Keratinocyte (primary cell): ENCODE measurements at regions not wholly inside any gene's neighbourhood (a gene's known extent, or its start where the extent isn't known, plus 50 kb on each side); places are given as distances from the start of the nearest gene placed in this dataset.

Experiments used
- DNase-seq: peaks from one replicate; pipeline ENCODE4 v3.0.0-alpha.2; 2011; ENCODE audit warnings: low read depth, missing footprints, low spot score
- FAIRE-seq: peaks from 2 replicates; lab custom pipeline; 2011; peaks lifted over from hg19 to GRCh38; lab: Jason Lieb, UNC
- H2AFZ ChIP-seq: 2 replicates; pipeline ENCODE4 v1.6.0; 2012; ENCODE audit warnings: low read length, control low read depth, inconsistent platforms; ENCODE audit not compliant: control insufficient read depth
- H3K27ac ChIP-seq: 2 replicates; pipeline ENCODE4 v1.5.1; 2011; ENCODE audit warnings: low read length; ENCODE audit not compliant: control insufficient read depth, insufficient read depth
- H3K27me3 ChIP-seq: 3 replicates; pipeline ENCODE4 v1.6.0; 2011; ENCODE audit warnings: low read length; ENCODE audit not compliant: control insufficient read depth, insufficient read depth; ENCODE audit errors: extremely low read depth
- H3K36me3 ChIP-seq, 2 experiments: 2 replicates in 1 of 2; 3 replicates in 1 of 2; pipeline ENCODE4 v1.5.1; 2011; ENCODE audit warnings: low read length in 2 of 2, mild to moderate bottlenecking in 1 of 2; ENCODE audit not compliant: control insufficient read depth in 2 of 2, insufficient read depth in 2 of 2; ENCODE audit errors: extremely low read depth in 1 of 2
- H3K4me1 ChIP-seq: 3 replicates; pipeline ENCODE4 v1.5.1; 2011; ENCODE audit warnings: low read length; ENCODE audit not compliant: control insufficient read depth, insufficient read depth; ENCODE audit errors: extremely low read depth
- H3K4me2 ChIP-seq: 3 replicates; pipeline ENCODE4 v1.6.0; 2011; ENCODE audit warnings: low read depth, low read length; ENCODE audit not compliant: control insufficient read depth, insufficient read depth; ENCODE audit errors: extremely low read depth
- H3K4me3 ChIP-seq, 3 experiments: fragments of 200-600 bp in 1 of 3; sonication (generic) in 1 of 3; 2 replicates in 2 of 3; 3 replicates in 1 of 3; pipeline ENCODE4 v1.5.1; 2011 to 2016; ENCODE audit warnings: low read length in 3 of 3, mild to moderate bottlenecking in 3 of 3, control low read depth in 2 of 3, inconsistent platforms in 1 of 3, low read depth in 1 of 3, mixed read lengths in 1 of 3, mixed run types in 1 of 3, moderate library complexity in 1 of 3; ENCODE audit not compliant: control insufficient read depth in 2 of 3, insufficient read depth in 2 of 3; ENCODE audit errors: extremely low read depth in 1 of 3
- H3K79me2 ChIP-seq: 2 replicates; pipeline ENCODE4 v1.6.0; 2012; ENCODE audit warnings: low read length; ENCODE audit not compliant: control insufficient read depth, insufficient read depth
- H3K9ac ChIP-seq: 3 replicates; pipeline ENCODE4 v1.6.0; 2011; ENCODE audit warnings: low read length; ENCODE audit not compliant: control insufficient read depth, insufficient read depth; ENCODE audit errors: extremely low read depth
- H3K9me1 ChIP-seq: 3 replicates; pipeline ENCODE4 v1.6.0; 2011; ENCODE audit warnings: low read length; ENCODE audit not compliant: control insufficient read depth, insufficient read depth; ENCODE audit errors: extremely low read depth
- H3K9me3 ChIP-seq: 2 replicates; pipeline ENCODE4 v1.5.1; 2012; ENCODE audit warnings: low read depth, low read length; ENCODE audit not compliant: control insufficient read depth
- H4K20me1 ChIP-seq: 3 replicates; pipeline ENCODE4 v1.6.0; 2011; ENCODE audit warnings: low read length; ENCODE audit not compliant: control insufficient read depth, insufficient read depth; ENCODE audit errors: extremely low read depth
- CTCF ChIP-seq, 3 experiments: IDR thresholded peaks in 1 of 3; conservative IDR thresholded peaks in 1 of 3; optimal IDR thresholded peaks in 1 of 3; 2 replicates in 2 of 3; 3 replicates in 1 of 3; pipeline versions ENCODE3 to v1.5.1; 2011; ENCODE audit warnings: low read length in 3 of 3, mild to moderate bottlenecking in 3 of 3, moderate library complexity in 2 of 3, control low read depth in 1 of 3, inconsistent platforms in 1 of 3; ENCODE audit not compliant: insufficient read depth in 2 of 3; ENCODE audit errors: extremely low read depth in 1 of 3
- EZH2 ChIP-seq: IDR thresholded peaks from one replicate; pipeline ENCODE4 v1.6.1; 2012; ENCODE audit warnings: inconsistent platforms, mild to moderate bottlenecking, low read length, moderate library complexity
- dilution Hi-C: fragments of 300-500 bp; cut with MboI; formaldehyde crosslinking; loops from one replicate; pipeline ENCODE4 v1.7.0; 2020; ENCODE audit warnings: low sequenced_read_pairs; ENCODE audit not compliant: extremely low pct_ligation_motif_present

GRCh38 chr20:48451401-48451800, 376.4 kb downstream of the PREX1 start:
- dilution Hi-C loops: no loop called here
- Histone ChIP-seq H3K4me1 (no peaks in the 10 kb centered on the region), H3K9ac (no peak overlapping the region), H4K20me1 (no peaks in the 10 kb centered on the region), H3K4me2 (no peak overlapping the region), H3K27me3 (no peaks in the 10 kb centered on the region), H2AFZ (no peak overlapping the region), H3K36me3 (no peaks in the 10 kb centered on the region), H3K27ac (no peak overlapping the region), H3K9me3 (no peaks in the 10 kb centered on the region), H3K4me3 (no peak overlapping the region), H3K79me2 (no peaks in the 10 kb centered on the region), H3K9me1 (no peaks in the 10 kb centered on the region)
- DNase-seq (no peak), FAIRE-seq (no peak)
- TF ChIP-seq EZH2: no peak

- TF ChIP-seq CTCF (optimal IDR thresholded peaks at IDR 0.05 in 1 of 3, IDR thresholded peaks at IDR 0.05 in 1 of 3, conservative IDR thresholded peaks at IDR 0.05 in 1 of 3; ENCODE audit: extremely low read depth in 1 of 3, insufficient read depth in 2 of 3, low read length in 3 of 3): no peak
- no peak for TF ChIP-seq EZH2
- H3K79me2 ChIP-seq: no peaks in the 10 kb centered on the region
- no peaks in the 10 kb centered on the region for H3K4me1 ChIP-seq
- peaks cover 3% of the 10 kb centered on the region for H3K9me3 ChIP-seq
- FAIRE-seq (no peak), DNase-seq (no peak)
- H3K27me3 ChIP-seq: no peaks in the 10 kb centered on the region
- no peak overlapping the region for H3K4me2 ChIP-seq
- no peaks in the 10 kb centered on the region for H4K20me1 ChIP-seq
- H2AFZ ChIP-seq: no peak overlapping the region
- no peak overlapping the region for H3K9ac ChIP-seq
- no peak overlapping the region for H3K27ac ChIP-seq
- H3K4me3 ChIP-seq: no peak overlapping the region
- H3K36me3 ChIP-seq: no peaks in the 10 kb centered on the region
- dilution Hi-C loops: no loop called here
- no peaks in the 10 kb centered on the region for H3K9me1 ChIP-seq
Observed at GRCh38 chr20:48448666-48449600, 378.9 kb downstream of the PREX1 start.
